GM12864 (cell line): ENCODE measurements at regions not wholly inside any gene's neighbourhood (a gene's known extent, or its start where the extent isn't known, plus 50 kb on each side); places are given as distances from the start of the nearest gene placed in this dataset.
"Not testable (repeated sequence)": the region's sequence is repeated elsewhere in the genome, so short reads cannot be mapped to it uniquely, and the experiment has no call there.

Experiments
- DNase-seq: peaks from one replicate; pipeline ENCODE4 v3.0.0-alpha.2; 2011; ENCODE audit warnings: low read depth
- H3K4me3 ChIP-seq: 2 replicates; pipeline ENCODE4 v1.5.1; 2011; ENCODE audit warnings: mild to moderate bottlenecking, low read depth, low read length, control low read depth
- TF ChIP-seq, protein P1 (sequence below): IDR thresholded peaks from 2 replicates; pipeline ENCODE4 v1.5.1; 2011; ENCODE audit warnings: low read depth, mild to moderate bottlenecking, moderate library complexity, low read length, control low read depth, inconsistent platforms; ENCODE audit errors: missing control alignments

DNA sequence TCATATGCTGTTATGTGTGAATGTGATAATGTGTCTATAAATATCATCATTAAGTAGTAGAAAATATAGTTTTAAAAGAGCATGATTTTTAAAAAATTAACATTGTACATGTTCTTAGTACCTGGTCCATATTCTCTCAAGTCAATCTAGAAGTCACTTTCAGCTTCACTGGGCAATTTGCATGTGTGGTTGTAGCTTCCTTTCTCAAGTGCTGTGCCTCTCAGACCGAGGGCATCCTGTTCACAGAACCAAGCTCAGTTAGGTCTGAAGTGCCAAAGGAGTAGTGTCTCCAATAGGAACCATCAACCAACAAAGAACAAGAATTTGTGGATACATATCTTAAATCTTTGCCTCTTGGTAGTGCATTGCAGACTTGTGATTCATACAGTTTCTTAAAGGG lies 541.8 kb upstream of the SLC10A2 start:
- TF ChIP-seq, protein P1, sequence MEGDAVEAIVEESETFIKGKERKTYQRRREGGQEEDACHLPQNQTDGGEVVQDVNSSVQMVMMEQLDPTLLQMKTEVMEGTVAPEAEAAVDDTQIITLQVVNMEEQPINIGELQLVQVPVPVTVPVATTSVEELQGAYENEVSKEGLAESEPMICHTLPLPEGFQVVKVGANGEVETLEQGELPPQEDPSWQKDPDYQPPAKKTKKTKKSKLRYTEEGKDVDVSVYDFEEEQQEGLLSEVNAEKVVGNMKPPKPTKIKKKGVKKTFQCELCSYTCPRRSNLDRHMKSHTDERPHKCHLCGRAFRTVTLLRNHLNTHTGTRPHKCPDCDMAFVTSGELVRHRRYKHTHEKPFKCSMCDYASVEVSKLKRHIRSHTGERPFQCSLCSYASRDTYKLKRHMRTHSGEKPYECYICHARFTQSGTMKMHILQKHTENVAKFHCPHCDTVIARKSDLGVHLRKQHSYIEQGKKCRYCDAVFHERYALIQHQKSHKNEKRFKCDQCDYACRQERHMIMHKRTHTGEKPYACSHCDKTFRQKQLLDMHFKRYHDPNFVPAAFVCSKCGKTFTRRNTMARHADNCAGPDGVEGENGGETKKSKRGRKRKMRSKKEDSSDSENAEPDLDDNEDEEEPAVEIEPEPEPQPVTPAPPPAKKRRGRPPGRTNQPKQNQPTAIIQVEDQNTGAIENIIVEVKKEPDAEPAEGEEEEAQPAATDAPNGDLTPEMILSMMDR: no peak
- no peak overlapping the region for H3K4me3 ChIP-seq
- DNase-seq: no peak

DNA sequence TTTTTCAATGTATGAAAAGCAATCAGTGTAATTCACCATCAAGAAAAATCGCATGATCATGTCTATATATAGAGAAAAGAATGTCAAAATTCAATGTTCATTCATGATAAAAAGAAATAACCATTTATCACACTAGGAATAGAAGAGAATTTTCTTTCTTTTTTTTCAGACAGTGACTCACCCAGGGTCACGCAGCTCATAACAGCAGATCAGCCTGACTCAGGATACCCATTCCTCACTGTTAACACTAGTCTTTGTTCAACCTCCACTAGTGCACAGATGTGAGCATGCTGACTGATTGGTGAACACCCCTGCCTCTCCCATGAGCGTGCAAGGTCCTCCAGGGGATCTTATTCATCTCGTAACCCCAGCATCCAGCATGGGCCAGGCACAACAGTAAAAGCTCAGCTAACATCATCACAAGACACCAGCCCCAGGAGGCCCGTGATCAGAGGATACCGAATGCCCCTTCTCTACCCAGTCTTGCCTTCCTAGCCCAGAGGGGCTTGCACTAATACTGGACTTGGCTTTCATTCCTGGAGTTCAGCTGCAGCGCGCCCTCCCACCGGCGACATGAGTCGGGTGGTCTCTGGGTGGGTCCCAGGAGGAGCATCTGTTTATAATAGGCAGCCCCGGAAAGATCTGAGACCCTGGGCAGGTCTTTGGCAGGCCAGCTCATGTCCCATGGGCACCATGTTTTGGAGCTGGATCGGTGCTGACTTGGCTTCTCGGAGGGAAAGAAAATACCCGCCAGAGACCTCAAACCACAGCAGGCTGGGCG lies 539.5 kb upstream of the SLC10A2 start:
- H3K4me3 ChIP-seq: no peak overlapping the region
- TF ChIP-seq, protein P1: no peak
- DNase-seq: no peak

DNA sequence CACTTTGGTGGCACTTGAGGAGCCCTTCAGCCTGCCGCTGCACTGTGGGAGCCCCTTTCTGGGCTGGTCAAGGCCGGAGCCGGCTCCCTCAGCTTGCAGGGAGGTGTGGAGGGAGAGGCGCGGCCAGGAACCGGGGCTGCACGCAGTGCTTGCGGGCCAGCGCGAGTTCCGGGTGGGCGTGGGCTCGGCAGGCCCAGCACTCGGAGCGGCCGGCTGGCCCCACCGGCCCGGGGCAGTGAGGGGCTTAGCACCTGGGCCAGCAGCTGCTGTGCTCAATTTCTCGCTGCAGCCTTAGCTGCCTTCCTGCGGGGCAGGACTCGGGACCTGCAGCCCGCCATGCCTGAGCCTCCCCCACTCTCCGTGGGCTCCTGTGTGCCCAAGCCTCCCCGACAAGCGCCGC lies 533.7 kb upstream of the SLC10A2 start:
- not testable (repeated sequence) for DNase-seq, H3K4me3 ChIP-seq

DNA sequence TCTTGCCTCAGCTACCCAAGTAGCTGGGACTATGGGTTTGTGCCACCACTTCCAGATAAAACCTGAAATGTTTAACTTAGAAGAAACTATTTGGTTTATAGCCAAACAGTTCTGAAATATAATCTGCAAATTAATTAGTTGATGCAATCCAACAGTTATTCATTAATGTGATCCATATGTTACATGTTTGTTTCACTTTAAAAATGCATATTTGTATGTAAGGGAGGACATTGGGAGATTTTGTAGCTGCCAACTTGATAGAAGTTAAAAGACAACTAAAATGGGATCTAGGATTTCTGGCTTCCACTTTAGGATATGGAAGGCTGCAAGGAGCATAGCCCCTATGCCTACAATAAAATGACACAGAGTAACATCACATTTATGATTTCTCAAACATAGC lies 532.5 kb upstream of the SLC10A2 start:
- TF ChIP-seq, protein P1: no peak

DNA sequence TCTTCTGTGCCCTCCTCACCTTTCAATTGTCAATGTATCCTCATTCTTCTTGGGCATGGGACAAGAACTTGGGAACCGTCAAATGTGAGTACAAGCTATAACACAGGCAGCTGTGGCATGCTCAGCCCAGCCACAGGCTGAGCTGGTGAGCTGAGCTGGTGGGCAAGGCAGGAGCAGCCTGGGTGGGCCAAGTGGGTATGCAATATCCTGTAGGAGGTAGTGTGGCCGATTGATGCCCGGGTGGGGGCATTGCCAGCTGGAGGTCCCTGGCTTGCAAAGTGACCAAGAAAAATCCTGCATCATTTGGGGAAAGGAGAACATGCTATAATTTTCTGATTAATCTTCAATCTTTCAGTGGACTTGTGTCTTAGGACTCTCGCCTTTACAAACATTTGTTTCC lies 507.2 kb upstream of the SLC10A2 start:
- no peak overlapping the region for H3K4me3 ChIP-seq
- TF ChIP-seq, protein P1: no peak
- DNase-seq: no peak

More for the DNA sequence above, 532.5 kb upstream of the SLC10A2 start:
- H3K4me3 ChIP-seq: no peak overlapping the region
- DNase-seq: no peak

DNA sequence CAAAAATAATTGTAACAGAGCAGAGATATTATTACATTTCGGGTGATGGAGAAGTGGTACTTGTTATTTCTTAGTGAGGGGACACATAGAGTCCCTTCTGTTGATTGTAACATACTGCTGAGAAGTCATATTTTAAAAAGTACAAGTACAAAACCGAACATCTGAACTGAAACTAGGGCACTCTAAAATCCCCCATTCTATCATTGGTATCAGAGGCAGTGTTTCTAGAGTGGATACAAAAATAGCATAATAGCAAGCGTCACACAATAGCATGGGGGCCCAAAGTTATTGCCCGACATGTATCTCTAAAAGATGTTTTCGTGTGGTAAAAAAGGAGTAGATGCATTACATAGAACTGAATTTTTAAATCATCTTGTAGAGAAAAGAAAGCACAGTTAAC lies 502.1 kb upstream of the SLC10A2 start:
- H3K4me3 ChIP-seq: no peak overlapping the region
- TF ChIP-seq, protein P1: no peak
- no peak for DNase-seq

DNA sequence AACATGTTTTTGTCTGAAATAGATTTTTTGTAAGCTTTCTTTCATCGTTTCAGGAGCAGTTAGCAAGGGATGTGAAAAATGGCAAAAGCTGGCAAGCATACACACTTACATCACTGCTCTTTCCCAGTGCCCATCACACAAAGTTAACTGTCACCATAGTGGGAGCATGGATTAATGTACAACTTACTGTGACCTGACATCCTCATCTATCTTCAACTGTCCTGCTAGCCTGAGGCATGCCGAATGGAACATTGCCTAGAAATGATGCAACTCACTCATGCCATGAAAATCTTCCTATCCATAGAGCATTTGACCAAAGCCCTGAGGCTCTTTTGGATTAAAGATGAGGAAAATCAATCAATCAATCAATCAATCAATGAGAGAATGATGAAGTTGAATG lies 491.7 kb upstream of the SLC10A2 start:
- DNase-seq: no peak
- H3K4me3 ChIP-seq: no peak overlapping the region
- TF ChIP-seq, protein P1: no peak
